Ovary (tissue), 7 donors: ENCODE measurements at regions not wholly inside any gene's neighbourhood (a gene's known extent, or its start where the extent isn't known, plus 50 kb on each side); places are given as distances from the start of the nearest gene placed in this dataset.

ENCODE experiments used
- DNase-seq, 5 donors: peaks; one replicate each; pipeline ENCODE4 v3.0.0-alpha.2; 2019 to 2020
- H3K27ac ChIP-seq, 2 donors: fragments of 200-600 bp; one replicate each; pipeline versions ENCODE4 v1.5.1 to v1.8.0; 2019 to 2022
- H3K27me3 ChIP-seq: fragments of 200-600 bp; one replicate; pipeline ENCODE4 v1.8.0; 2022
- H3K36me3 ChIP-seq: fragments of 200-600 bp; sonication (generic); one replicate; pipeline ENCODE4 v1.5.1; 2019
- H3K4me1 ChIP-seq: one replicate; pipeline ENCODE4 v1.8.1; 2013; ENCODE audit warnings: mild to moderate bottlenecking, moderate library complexity; ENCODE audit not compliant: insufficient read depth
- H3K4me3 ChIP-seq: fragments of 200-600 bp; sonication (generic); one replicate; pipeline ENCODE4 v1.5.1; 2017
- H3K9me3 ChIP-seq, 2 donors: fragments of 200-600 bp in 1 of 2; sonication (generic) in 1 of 2; one replicate each; pipeline versions ENCODE4 v1.5.1 to v1.8.1; 2013 to 2019; ENCODE audit warnings: mild to moderate bottlenecking in 1 of 2, moderate library complexity in 1 of 2
- CTCF ChIP-seq, 3 donors: fragments of 450-650 bp in 2 of 3; fragments of 200-600 bp in 1 of 3; IDR thresholded peaks; one replicate each; pipeline versions ENCODE4 v1.5.1 to v1.8.0; 2016 to 2022; ENCODE audit warnings: antibody characterized with exemption in 3 of 3, mild to moderate bottlenecking in 1 of 3
- EP300 ChIP-seq: sonication (generic); formaldehyde crosslinking; IDR thresholded peaks from one replicate; pipeline ENCODE4 v1.6.1; 2017; ENCODE audit warnings: antibody characterized with exemption
- POLR2A ChIP-seq: fragments of 450-650 bp; IDR thresholded peaks from one replicate; pipeline ENCODE4 v1.6.1; 2017; ENCODE audit warnings: antibody characterized with exemption, mild to moderate bottlenecking, moderate library complexity
- WGBS, 3 donors: extraction: QIAGEN DNeasy Blood & Tissue Kit in 1 of 3; methylation state at CpG; one replicate each; pipeline versions ENCODE4 v1.1.5 to v1.1.7; 2013 to 2017; 5-methylcytosine and 5-hydroxymethylcytosine counted together
- intact Hi-C, 4 donors: fragments of 100-400 bp; cut with DNase I; formaldehyde crosslinking; loops; one replicate each; pipeline versions ENCODE4 v1.11.0 to v1.15.1; 2022 to 2023
- donor health status: DM: no; HTN: no; CAD: no; lungs with moderate emphysema.
- donor health status: DM: no; HTN: no; CAD: no.
- donor health status: Bipolar disorder and iron deficiency.
- donor health status: DM: no; HTN: no; CAD: no.
- donor health status: DM: yes; HTN: yes; CAD: no.

GRCh38 chr5:77855369-77855768 lies 79.2 kb upstream of the TBCA start:
- intact Hi-C loops, result no loop called here
- H3K9me3 ChIP-seq, result no peaks in the 10 kb centered on the region

GRCh38 chr5:77853353-77853907 lies 77.3 kb upstream of the TBCA start:
- intact Hi-C loops, result no loop called here

More at GRCh38 chr5:77855369-77855768, 79.2 kb upstream of the TBCA start:
- H3K36me3 ChIP-seq, result no peaks in the 10 kb centered on the region
- TF ChIP-seq CTCF (IDR thresholded peaks at IDR 0.05) (no peak), EP300 (no peak), POLR2A (no peak)
- DNase-seq, result no peak
- no peak overlapping the region for H3K4me3 ChIP-seq
- H3K4me1 ChIP-seq, result peaks cover 4% of the 10 kb centered on the region
- WGBS, 3 donors, result 73 to 83% (median 83%) methylated on average over 3 of the region's 3 CpGs
- no peaks in the 10 kb centered on the region for H3K27me3 ChIP-seq
- no peak overlapping the region for H3K27ac ChIP-seq

GRCh38 chr5:77852514-77853352 lies 76.6 kb upstream of the TBCA start:
- Histone ChIP-seq H3K27ac (no peak overlapping the region), H3K4me1 (peaks cover 4% of the 10 kb centered on the region), H3K9me3 (no peaks in the 10 kb centered on the region), H3K27me3 (no peaks in the 10 kb centered on the region), H3K4me3 (peak overlapping the region; percentile 44), H3K36me3 (no peaks in the 10 kb centered on the region)
- DNase-seq, result peak; percentile 48 to 74 (median 62)
- TF ChIP-seq CTCF (IDR thresholded peaks at IDR 0.05) (no peak), POLR2A (no peak), EP300 (no peak)
- intact Hi-C loops, result no loop called here
- WGBS, 3 donors, result 3 to 5% (median 4%) methylated on average over 26 to 28 of the region's 28 CpGs

More at GRCh38 chr5:77853353-77853907, 77.3 kb upstream of the TBCA start:
- no peak overlapping the region for H3K4me3 ChIP-seq
- H3K36me3 ChIP-seq, result no peaks in the 10 kb centered on the region
- no peaks in the 10 kb centered on the region for H3K27me3 ChIP-seq
- no peak overlapping the region for H3K27ac ChIP-seq
- no peaks in the 10 kb centered on the region for H3K9me3 ChIP-seq
- TF ChIP-seq CTCF (IDR thresholded peaks at IDR 0.05) (no peak), POLR2A (no peak), EP300 (no peak)
- WGBS, 3 donors, result 26 to 39% (median 33%) methylated on average over 2 of the region's 2 CpGs
- H3K4me1 ChIP-seq, result peaks cover 4% of the 10 kb centered on the region
- no peak for DNase-seq

- Histone ChIP-seq H3K27me3 (no peaks in the 10 kb centered on the region), H3K27ac (no peak overlapping the region), H3K9me3 (no peaks in the 10 kb centered on the region), H3K36me3 (no peaks in the 10 kb centered on the region), H3K4me1 (peaks cover 4% of the 10 kb centered on the region), H3K4me3 (peak overlapping the region; percentile 44)
- DNase-seq, result no peak
- TF ChIP-seq CTCF (IDR thresholded peaks at IDR 0.05), result no peak
- TF ChIP-seq EP300, result no peak
- no peak for TF ChIP-seq POLR2A
- 1 to 3% (median 3%) methylated on average over 13 of the region's 13 CpGs for WGBS, 3 donors
- intact Hi-C loops, result no loop called here
Measured at GRCh38 chr5:77852068-77852513, 76.0 kb upstream of the TBCA start.
